ENCODE measurements at regions not wholly inside any gene's neighbourhood (a gene's known extent, or its start where the extent isn't known, plus 50 kb on each side); places are given as distances from the start of the nearest gene placed in this dataset.

DNA sequence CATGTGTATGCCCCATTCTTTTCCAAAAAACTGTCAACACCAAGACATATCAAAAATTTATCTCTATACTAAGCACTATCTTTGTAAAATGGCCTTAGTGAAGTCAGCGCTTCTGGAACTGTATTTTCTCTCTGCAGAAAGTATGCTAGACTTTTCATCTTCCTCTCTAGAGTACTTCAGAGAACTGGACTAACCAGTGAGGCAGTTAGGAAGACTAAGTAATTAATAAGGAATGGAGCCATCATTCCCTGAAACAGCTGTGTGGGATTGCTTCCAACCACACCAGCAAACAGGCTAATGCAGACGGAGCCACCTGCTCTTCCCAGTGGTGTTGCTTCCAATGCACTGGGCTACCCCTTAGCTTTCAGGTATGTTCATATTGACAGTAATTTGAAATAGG, 169.1 kb upstream of the FUT9 start:
- TF ChIP-seq POLR2AphosphoS5 (IDR thresholded peaks at IDR 0.05), result no peak
- TF ChIP-seq CTCF (IDR thresholded peaks at IDR 0.05), result no peak
- TF ChIP-seq POLR2A (IDR thresholded peaks at IDR 0.05; ENCODE audit: low read depth), result no peak
- TF ChIP-seq EP300 (IDR thresholded peaks at IDR 0.05), result no peak
